Activated CD4-positive, alpha-beta T cell treated with anti-CD3 and anti-CD28 coated beads for 36 hours (primary cell): ENCODE measurements at regions not wholly inside any gene's neighbourhood (a gene's known extent, or its start where the extent isn't known, plus 50 kb on each side); places are given as distances from the start of the nearest gene placed in this dataset.
"Not testable (repeated sequence)": the region's sequence is repeated elsewhere in the genome, so short reads cannot be mapped to it uniquely, and the experiment has no call there.

ENCODE experiments used
- ATAC-seq: fragments of 200-7000 bp; cut with Tn5 transposase; one replicate; pipeline ENCODE4 v1.10.0; 2021; ENCODE audit warnings: mild to moderate bottlenecking, moderate library complexity
- CTCF ChIA-PET: fragments of 350-600 bp; sonication (Branson Sonifier 250); formaldehyde crosslinking; loops from one replicate; lab custom pipeline; 2021; ENCODE audit warnings: antibody characterized with exemption; lab: Charles Lee
- POLR2A ChIA-PET: fragments of 350-600 bp; sonication (Branson Sonifier 250); formaldehyde crosslinking; loops from one replicate; lab custom pipeline; 2021; ENCODE audit warnings: antibody characterized with exemption, inconsistent platforms; lab: Charles Lee
- DNase-seq: peaks from one replicate; pipeline ENCODE4 v3.0.0-alpha.2; 2020
- H3K27ac Mint-ChIP-seq: one replicate; pipeline ENCODE4 v1.8.0; 2021; ENCODE audit warnings: mixed read lengths
- H3K27me3 Mint-ChIP-seq: one replicate; pipeline ENCODE4 v1.8.0; 2021; ENCODE audit warnings: mixed read lengths
- H3K36me3 Mint-ChIP-seq: one replicate; pipeline ENCODE4 v1.8.0; 2021; ENCODE audit warnings: low read depth, mixed read lengths
- H3K4me1 Mint-ChIP-seq: one replicate; pipeline ENCODE4 v1.8.0; 2021; ENCODE audit warnings: mixed read lengths
- H3K4me3 Mint-ChIP-seq: one replicate; pipeline ENCODE4 v1.8.0; 2021; ENCODE audit warnings: mild to moderate bottlenecking, moderate library complexity, mixed read lengths
- H3K9me3 Mint-ChIP-seq: one replicate; pipeline ENCODE4 v1.8.0; 2021; ENCODE audit warnings: low read depth, mixed read lengths
- intact Hi-C, 2 experiments: fragments of 100-400 bp; cut with DNase I in 1 of 2; cut with micrococcal nuclease in 1 of 2; formaldehyde crosslinking; loops; one replicate each; pipeline versions ENCODE4 v1.14.2 to v1.15.1; 2022 to 2024; cut with DNase I, micrococcal nuclease

GRCh38 chr13:102538938-102539337 lies 57.8 kb upstream of the TPP2 start:
- Mint-ChIP-seq H3K4me1 (no peaks in the 10 kb centered on the region), H3K9me3 (peaks cover 14% of the 10 kb centered on the region), H3K27ac (no peak overlapping the region), H3K4me3 (no peak overlapping the region), H3K36me3 (peaks cover 4% of the 10 kb centered on the region), H3K27me3 (peaks cover 7% of the 10 kb centered on the region)
- ATAC-seq: no peak
- CTCF ChIA-PET: interaction anchor here (1.3 to 1.5 kb wide), 2 partner anchors 14 to 17 kb away, joined by 3 to 7 read pairs; no protein-coding TSS in a partner anchor
- intact Hi-C loops: no loop called here
- POLR2A ChIA-PET: no interaction called here
- no peak for DNase-seq

- H3K4me3 Mint-ChIP-seq: no peak overlapping the region
- H3K36me3 Mint-ChIP-seq: no peaks in the 10 kb centered on the region
- intact Hi-C loops: no loop called here
- peaks cover 6% of the 10 kb centered on the region for H3K9me3 Mint-ChIP-seq
- ChIA-PET POLR2A (no interaction called here), CTCF (no interaction called here)
- no peak for DNase-seq
- peaks cover 5% of the 10 kb centered on the region for H3K27me3 Mint-ChIP-seq
- H3K4me1 Mint-ChIP-seq: no peaks in the 10 kb centered on the region
- ATAC-seq: no peak
- H3K27ac Mint-ChIP-seq: no peak overlapping the region
Measured at GRCh38 chr13:102536695-102537485, 59.9 kb upstream of the TPP2 start.

- Mint-ChIP-seq H3K9me3 (peaks cover 3% of the 10 kb centered on the region), H3K27me3 (peaks cover 2% of the 10 kb centered on the region), H3K36me3 (no peaks in the 10 kb centered on the region), H3K27ac (no peak overlapping the region), H3K4me3 (no peak overlapping the region), H3K4me1 (no peaks in the 10 kb centered on the region)
- intact Hi-C loops: no loop called here
- ATAC-seq (no peak), DNase-seq (no peak)
- POLR2A ChIA-PET: no interaction called here
- CTCF ChIA-PET: no interaction called here
Measured at GRCh38 chr13:102536196-102536595, 60.6 kb upstream of the TPP2 start.

GRCh38 chr13:102530751-102531150 lies 66.0 kb upstream of the TPP2 start:
- no peak overlapping the region for H3K27ac Mint-ChIP-seq
- no peaks in the 10 kb centered on the region for H3K36me3 Mint-ChIP-seq
- ATAC-seq: no peak
- no peak for DNase-seq
- H3K4me3 Mint-ChIP-seq: no peak overlapping the region
- CTCF ChIA-PET: no interaction called here
- POLR2A ChIA-PET: no interaction called here
- H3K4me1 Mint-ChIP-seq: no peaks in the 10 kb centered on the region
- intact Hi-C loops: no loop called here
- no peaks in the 10 kb centered on the region for H3K9me3 Mint-ChIP-seq
- H3K27me3 Mint-ChIP-seq: peaks cover 2% of the 10 kb centered on the region

GRCh38 chr13:102522251-102522650 lies 74.5 kb upstream of the TPP2 start:
- H3K4me3 Mint-ChIP-seq, H3K9me3 Mint-ChIP-seq, POLR2A ChIA-PET, intact Hi-C loops, H3K4me1 Mint-ChIP-seq, ATAC-seq, H3K27ac Mint-ChIP-seq, H3K36me3 Mint-ChIP-seq, DNase-seq: not testable (repeated sequence)
- H3K27me3 Mint-ChIP-seq: peaks cover 10% of the 10 kb centered on the region
- CTCF ChIA-PET: interaction anchor here (1.1 kb wide), 1 partner anchor 48 kb away, joined by 4 read pairs; no protein-coding TSS in a partner anchor

GRCh38 chr13:102517959-102518358 lies 78.8 kb upstream of the TPP2 start:
- Mint-ChIP-seq H3K36me3 (no peaks in the 10 kb centered on the region), H3K27me3 (peaks cover 12% of the 10 kb centered on the region), H3K27ac (no peak overlapping the region), H3K4me1 (peaks cover 3% of the 10 kb centered on the region), H3K9me3 (no peaks in the 10 kb centered on the region), H3K4me3 (no peak overlapping the region)
- CTCF ChIA-PET: interaction anchor here (1.4 kb wide), 1 partner anchor 38 kb away, joined by 6 read pairs; no protein-coding TSS in a partner anchor
- POLR2A ChIA-PET: no interaction called here
- DNase-seq (no peak), ATAC-seq (no peak)
- intact Hi-C loops: no loop called here

- intact Hi-C loops: no loop called here
- no peak for ATAC-seq
Measured at GRCh38 chr13:102510072-102510471, 86.7 kb upstream of the TPP2 start.

GRCh38 chr13:102508411-102508810 lies 88.4 kb upstream of the TPP2 start:
- ATAC-seq (no peak), DNase-seq (no peak)
- no peak overlapping the region for H3K4me3 Mint-ChIP-seq
- no peaks in the 10 kb centered on the region for H3K4me1 Mint-ChIP-seq
- POLR2A ChIA-PET: no interaction called here
- no peaks in the 10 kb centered on the region for H3K36me3 Mint-ChIP-seq
- CTCF ChIA-PET: interaction anchor here (0.6 kb wide), 1 partner anchor 181 kb away, joined by 3 read pairs; no protein-coding TSS in a partner anchor
- intact Hi-C loops: no loop called here
- H3K27me3 Mint-ChIP-seq: peaks cover 6% of the 10 kb centered on the region
- no peaks in the 10 kb centered on the region for H3K9me3 Mint-ChIP-seq
- no peak overlapping the region for H3K27ac Mint-ChIP-seq

More at GRCh38 chr13:102510072-102510471, 86.7 kb upstream of the TPP2 start:
- no peak overlapping the region for H3K27ac Mint-ChIP-seq
- POLR2A ChIA-PET: no interaction called here
- DNase-seq: no peak
- CTCF ChIA-PET: no interaction called here
- no peaks in the 10 kb centered on the region for H3K4me1 Mint-ChIP-seq
- H3K36me3 Mint-ChIP-seq: no peaks in the 10 kb centered on the region
- H3K9me3 Mint-ChIP-seq: no peaks in the 10 kb centered on the region
- H3K27me3 Mint-ChIP-seq: peaks cover 4% of the 10 kb centered on the region
- no peak overlapping the region for H3K4me3 Mint-ChIP-seq

- no peak for DNase-seq
Measured at GRCh38 chr13:102504002-102504401, 92.8 kb upstream of the TPP2 start.

GRCh38 chr13:102495663-102496062 lies 93.8 kb upstream of the FGF14 start:
- H3K27ac Mint-ChIP-seq: no peak overlapping the region
- intact Hi-C loops: no loop called here
- DNase-seq (no peak), ATAC-seq (no peak)
- H3K4me1 Mint-ChIP-seq: no peaks in the 10 kb centered on the region
- H3K4me3 Mint-ChIP-seq: no peak overlapping the region
- ChIA-PET CTCF (interaction anchor here (0.6 to 1.4 kb wide), 3 partner anchors 26 to 263 kb away, joined by 3 read pairs; no protein-coding TSS in a partner anchor), POLR2A (no interaction called here)
- peaks cover 27% of the 10 kb centered on the region for H3K27me3 Mint-ChIP-seq
- H3K36me3 Mint-ChIP-seq: no peaks in the 10 kb centered on the region
- no peaks in the 10 kb centered on the region for H3K9me3 Mint-ChIP-seq

More at GRCh38 chr13:102504002-102504401, 92.8 kb upstream of the TPP2 start:
- no peaks in the 10 kb centered on the region for H3K36me3 Mint-ChIP-seq
- H3K27ac Mint-ChIP-seq: no peak overlapping the region
- intact Hi-C loops: no loop called here
- ChIA-PET CTCF (no interaction called here), POLR2A (no interaction called here)
- H3K4me3 Mint-ChIP-seq: no peak overlapping the region
- no peaks in the 10 kb centered on the region for H3K9me3 Mint-ChIP-seq
- no peaks in the 10 kb centered on the region for H3K4me1 Mint-ChIP-seq
- peaks cover 12% of the 10 kb centered on the region for H3K27me3 Mint-ChIP-seq
- no peak for ATAC-seq

- Mint-ChIP-seq H3K27me3 (peaks cover 9% of the 10 kb centered on the region), H3K4me1 (no peaks in the 10 kb centered on the region), H3K36me3 (no peaks in the 10 kb centered on the region), H3K27ac (no peak overlapping the region), H3K9me3 (no peaks in the 10 kb centered on the region), H3K4me3 (no peak overlapping the region)
- POLR2A ChIA-PET: no interaction called here
- CTCF ChIA-PET: no interaction called here
- ATAC-seq: no peak
- DNase-seq: no peak
- intact Hi-C loops: no loop called here
Measured at GRCh38 chr13:102487330-102487729, 85.5 kb upstream of the FGF14 start.

- ATAC-seq (no peak), DNase-seq (no peak)
- Mint-ChIP-seq H3K36me3 (no peaks in the 10 kb centered on the region), H3K4me1 (no peaks in the 10 kb centered on the region), H3K9me3 (no peaks in the 10 kb centered on the region), H3K27ac (no peak overlapping the region), H3K4me3 (no peak overlapping the region), H3K27me3 (peaks cover 8% of the 10 kb centered on the region)
- CTCF ChIA-PET: interaction anchor here (1.3 kb wide), 1 partner anchor 10 kb away, joined by 4 read pairs; no protein-coding TSS in a partner anchor
- intact Hi-C loops: no loop called here
- POLR2A ChIA-PET: interaction anchor here (0.7 kb wide), 1 partner anchor 1847 kb away, joined by 3 read pairs; no protein-coding TSS in a partner anchor
Measured at GRCh38 chr13:102484329-102484728, 82.5 kb upstream of the FGF14 start.
